NCI-H82 treated with DMSO at 0.1 percent for 48 hours (cell line): ENCODE measurements at regions not wholly inside any gene's neighbourhood (a gene's known extent, or its start where the extent isn't known, plus 50 kb on each side); places are given as distances from the start of the nearest gene placed in this dataset.
"Not testable (repeated sequence)": the region's sequence is repeated elsewhere in the genome, so short reads cannot be mapped to it uniquely, and the experiment has no call there.

ENCODE experiments used
- DNase-seq: peaks from one replicate; lab custom pipeline; 2025; ENCODE audit not compliant: unreplicated experiment; lab: John Stamatoyannopoulos, UW

- no peak for DNase-seq
These were observed 141.7 kb upstream of the SERPINE2 start for GRCh38 chr2:224180810-224181209.

DNA sequence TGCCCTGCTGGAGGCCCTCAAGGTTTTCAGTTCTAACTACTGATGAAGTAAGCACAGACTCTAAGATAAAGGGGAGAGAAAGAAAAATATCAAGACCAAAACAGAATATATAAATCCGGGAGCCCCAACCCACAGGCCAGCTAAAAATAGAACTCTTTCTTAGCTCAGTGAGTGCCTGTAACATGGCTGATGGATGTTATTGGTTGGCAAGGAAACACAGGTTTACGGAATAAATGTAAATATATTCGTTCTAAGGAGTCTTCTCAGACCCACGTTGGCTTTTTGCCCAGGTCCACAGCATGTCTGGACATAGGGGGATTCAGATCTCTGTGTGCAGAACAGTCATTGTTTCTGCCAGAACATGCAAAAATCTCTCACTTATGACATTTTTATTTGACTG is 139.0 kb upstream of the SERPINE2 start:
- no peak for DNase-seq

- no peak for DNase-seq
These were observed 136.5 kb upstream of the SERPINE2 start for GRCh38 chr2:224175538-224175937.

DNA sequence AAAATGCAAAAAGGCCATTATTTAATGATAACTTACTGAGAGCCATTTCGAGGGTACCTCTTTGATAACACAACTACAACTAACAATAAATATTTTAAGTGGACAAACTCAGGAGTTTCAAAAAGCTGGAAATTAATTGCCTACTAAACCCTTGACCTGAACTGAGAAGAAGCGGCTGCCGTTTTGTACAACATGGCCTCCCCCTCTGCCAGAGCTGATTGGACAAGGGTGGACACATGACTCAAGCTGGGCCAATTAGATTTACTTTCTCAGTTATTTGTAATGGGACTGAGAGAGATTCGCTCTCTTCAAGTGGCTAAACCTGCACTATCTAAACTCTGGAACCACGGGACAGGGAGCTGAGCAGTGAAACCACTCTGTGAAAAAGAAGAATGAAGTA is 135.9 kb upstream of the SERPINE2 start:
- DNase-seq = no peak

DNA sequence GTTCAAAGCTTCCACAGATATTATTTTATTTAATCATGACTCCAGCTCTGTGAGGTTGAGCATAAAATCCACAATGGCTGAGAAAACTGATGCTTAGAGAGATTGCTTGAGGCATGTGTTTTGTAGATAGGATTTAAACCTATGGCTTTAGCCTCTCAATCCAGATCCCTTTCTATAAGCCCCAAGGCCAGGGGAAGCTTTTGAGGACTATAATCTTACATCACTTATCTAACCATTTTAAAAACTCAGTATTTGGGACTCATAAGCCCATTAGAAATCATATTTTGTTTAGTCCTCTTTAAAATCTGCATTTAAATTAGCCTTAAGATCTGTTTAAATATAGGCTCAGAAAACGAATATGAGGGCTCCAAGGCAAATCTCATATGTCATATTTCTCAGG is 135.4 kb upstream of the SERPINE2 start:
- DNase-seq = no peak

DNA sequence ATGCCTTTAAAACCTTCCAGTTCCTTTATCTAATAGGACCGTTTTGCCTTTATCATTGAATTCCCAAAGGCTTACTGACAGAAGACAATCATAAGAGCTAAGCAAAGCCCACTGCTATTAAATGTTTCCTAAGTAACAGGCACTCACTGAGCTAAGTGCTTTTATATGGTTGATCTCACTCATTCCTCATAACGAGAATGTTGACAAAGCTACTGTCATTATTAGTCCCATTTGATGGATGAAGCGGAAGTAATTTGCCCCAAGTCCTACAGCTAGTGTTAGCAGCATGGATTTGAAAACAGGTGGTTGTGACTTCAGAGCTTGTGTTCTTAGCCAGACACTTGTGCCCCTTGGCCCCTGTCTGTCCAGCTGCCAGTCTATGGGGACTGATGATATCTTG is 134.8 kb upstream of the SERPINE2 start:
- no peak for DNase-seq

GRCh38 chr2:224173210-224173609 is 134.1 kb upstream of the SERPINE2 start:
- no peak for DNase-seq

- DNase-seq = no peak
These were observed 132.1 kb upstream of the SERPINE2 start for GRCh38 chr2:224171226-224171625.

- DNase-seq = no peak
These were observed 130.8 kb upstream of the SERPINE2 start for GRCh38 chr2:224169847-224170246.

GRCh38 chr2:224167781-224168180 is 128.7 kb upstream of the SERPINE2 start:
- not testable (repeated sequence) for DNase-seq

GRCh38 chr2:224166654-224167053 is 127.6 kb upstream of the SERPINE2 start:
- DNase-seq = no peak

GRCh38 chr2:224165901-224166319 is 126.8 kb upstream of the SERPINE2 start:
- DNase-seq = no peak

GRCh38 chr2:224163566-224164307 is 124.7 kb upstream of the SERPINE2 start:
- DNase-seq = no peak

DNA sequence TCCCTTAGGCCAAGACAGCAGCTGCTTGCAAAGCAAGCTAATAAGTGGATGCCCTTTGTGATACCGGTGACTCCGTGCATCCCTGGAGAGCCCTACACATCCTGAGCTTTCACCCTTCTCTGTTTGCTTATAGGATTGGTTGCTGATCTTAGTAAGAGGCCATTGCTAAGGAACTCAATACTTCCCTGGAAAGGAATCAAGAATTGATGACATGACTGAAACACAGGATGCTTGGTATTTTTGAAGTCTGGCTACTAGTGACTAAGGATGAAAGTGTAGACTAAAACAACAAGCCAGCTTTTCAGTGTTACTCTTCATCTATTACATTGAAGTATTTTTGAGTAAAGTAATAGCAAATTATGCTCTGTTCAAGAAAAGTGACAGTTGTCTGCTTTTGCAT is 123.0 kb upstream of the SERPINE2 start:
- DNase-seq = no peak

DNA sequence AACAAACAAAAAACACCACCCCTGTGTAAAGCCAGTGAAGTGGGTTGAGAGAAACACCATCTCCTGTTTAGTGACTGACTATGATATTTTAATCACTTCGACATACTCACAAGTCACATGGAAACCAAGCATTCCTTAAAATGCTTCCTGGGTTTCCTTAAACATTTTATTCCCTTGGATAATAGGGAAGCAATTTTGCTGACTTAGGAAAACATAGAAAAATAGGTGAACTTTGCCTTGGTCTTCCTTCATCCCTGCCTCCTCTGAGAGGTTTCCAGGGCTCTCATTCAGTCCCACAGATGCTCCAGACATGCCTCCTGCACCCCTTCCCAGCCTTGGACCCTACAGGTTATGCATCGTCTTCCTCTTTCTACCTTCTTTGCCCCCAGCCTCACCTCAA is 122.6 kb upstream of the SERPINE2 start:
- no peak for DNase-seq

- no peak for DNase-seq
These were observed 121.8 kb upstream of the SERPINE2 start for GRCh38 chr2:224160917-224161316.

DNA sequence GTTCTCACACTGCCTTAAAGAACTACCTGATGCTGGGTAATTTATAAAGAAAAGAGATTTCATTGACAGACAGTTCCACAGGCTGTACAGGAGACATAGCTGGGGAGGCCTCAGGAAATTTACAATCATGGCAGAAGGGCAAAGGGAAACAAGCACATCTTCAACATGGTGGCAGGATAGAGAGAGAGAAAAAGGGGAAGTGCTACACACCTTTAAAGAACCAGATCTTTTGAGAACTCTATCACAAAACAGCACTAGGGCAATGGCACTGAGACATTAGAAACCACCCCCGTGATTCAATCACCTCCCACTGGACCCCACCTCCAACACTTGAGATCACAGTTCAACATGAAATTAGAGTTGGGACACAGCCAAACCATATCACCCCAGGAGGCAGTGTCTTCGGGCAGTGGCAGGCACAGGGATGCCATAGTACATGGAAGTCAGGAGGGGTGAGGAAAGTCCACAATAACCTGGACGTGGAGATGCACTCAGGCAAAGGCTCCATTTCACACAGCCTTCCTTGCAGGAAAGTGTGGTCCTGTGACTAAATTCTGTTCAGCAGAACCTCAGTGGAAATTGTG is 120.4 kb upstream of the SERPINE2 start:
- DNase-seq = no peak

GRCh38 chr2:224158831-224159230 is 119.7 kb upstream of the SERPINE2 start:
- DNase-seq = no peak

DNA sequence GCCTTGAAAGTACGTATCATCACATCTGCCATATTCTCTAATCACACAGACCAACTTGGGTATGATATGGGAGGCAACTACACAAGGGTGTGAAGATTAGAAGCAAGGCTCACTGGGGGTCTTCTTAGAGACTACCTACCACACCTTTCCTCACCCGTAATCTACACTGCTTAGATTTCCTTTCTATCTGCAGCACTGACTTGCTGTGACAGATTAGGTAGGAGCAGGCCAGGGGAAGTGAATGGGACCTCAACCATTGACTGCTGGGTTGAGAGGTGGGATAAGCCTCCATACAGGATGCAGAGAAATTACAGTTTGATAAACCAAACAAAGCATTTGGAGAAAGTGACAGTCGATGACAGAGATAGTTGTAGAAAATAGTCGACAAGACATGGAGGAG is 119.0 kb upstream of the SERPINE2 start:
- DNase-seq = no peak

- DNase-seq = no peak
These were observed 118.6 kb upstream of the SERPINE2 start for GRCh38 chr2:224157655-224158054.

GRCh38 chr2:224156436-224156835 is 117.3 kb upstream of the SERPINE2 start:
- DNase-seq = no peak

- DNase-seq = no peak
These were observed 116.8 kb upstream of the SERPINE2 start for GRCh38 chr2:224155896-224156295.

DNA sequence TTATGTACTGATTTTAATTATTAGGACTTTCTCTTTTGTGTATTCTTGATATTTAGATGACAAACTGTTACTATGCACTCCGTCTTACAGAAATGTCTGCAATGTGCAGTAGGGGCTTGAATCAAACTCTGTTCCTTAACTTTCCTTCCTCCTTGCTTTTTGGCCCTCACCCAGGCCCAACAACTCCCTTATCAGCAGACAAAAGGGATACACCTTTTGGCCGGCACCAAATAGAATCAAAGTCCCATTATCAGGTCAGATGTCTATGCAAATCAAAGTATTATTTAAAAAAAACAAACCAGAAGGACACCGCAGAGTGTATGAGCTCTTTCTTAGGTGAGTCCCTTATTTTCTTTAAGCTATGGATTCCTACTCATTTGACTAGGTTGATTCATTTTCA is 116.3 kb upstream of the SERPINE2 start:
- DNase-seq = no peak
